Gastrocnemius medialis (tissue), 4 donors: ENCODE measurements at regions not wholly inside any gene's neighbourhood (a gene's known extent, or its start where the extent isn't known, plus 50 kb on each side); places are given as distances from the start of the nearest gene placed in this dataset.
"Not testable (repeated sequence)": the region's sequence is repeated elsewhere in the genome, so short reads cannot be mapped to it uniquely, and the experiment has no call there.

Experiments used
- ATAC-seq, 2 donors: fragments of 150-250 bp; one replicate each; pipeline ENCODE4 v1.9.1; 2016
- DNase-seq, 2 donors: peaks; one replicate each; pipeline ENCODE4 v3.0.0-alpha.2; 2019
- H3K27ac ChIP-seq, 4 donors: fragments of 200-600 bp; sonication (generic); 1 replicate in 1 of 4; 2 replicates in 3 of 4; pipeline ENCODE4 v1.5.1; 2016 to 2018; ENCODE audit warnings: mild to moderate bottlenecking in 2 of 4, moderate library complexity in 1 of 4
- H3K27me3 ChIP-seq, 3 donors: fragments of 200-600 bp; sonication (generic) in 2 of 3; 1 replicate in 1 of 3; 2 replicates in 2 of 3; pipeline versions ENCODE4 v1.5.1 to v1.6.0; 2016 to 2019; ENCODE audit warnings: mild to moderate bottlenecking in 1 of 3, moderate library complexity in 1 of 3
- H3K36me3 ChIP-seq, 2 donors: fragments of 200-600 bp; sonication (generic) in 1 of 2; one replicate each; pipeline ENCODE4 v1.5.1; 2017 to 2018
- H3K4me1 ChIP-seq, 2 donors: fragments of 200-600 bp; sonication (generic) in 1 of 2; one replicate each; pipeline ENCODE4 v1.5.1; 2016 to 2017; ENCODE audit warnings: mild to moderate bottlenecking in 2 of 2
- H3K4me3 ChIP-seq, 4 donors: fragments of 200-600 bp; sonication (generic) in 3 of 4; 1 replicate in 1 of 4; 2 replicates in 3 of 4; pipeline ENCODE4 v1.5.1; 2016 to 2019; ENCODE audit warnings: mild to moderate bottlenecking in 2 of 4
- H3K9me3 ChIP-seq, 3 donors: fragments of 200-600 bp; sonication (generic) in 2 of 3; 1 replicate in 1 of 3; 2 replicates in 2 of 3; pipeline ENCODE4 v1.5.1; 2016 to 2019
- CTCF ChIP-seq, 5 experiments: fragments of 450-650 bp in 3 of 5; fragments of 200-600 bp in 2 of 5; sonication (generic) in 2 of 5; IDR thresholded peaks in 4 of 5; conservative IDR thresholded peaks in 1 of 5; 1 replicate in 4 of 5; 2 replicates in 1 of 5; pipeline ENCODE4 v1.5.1; 2016 to 2019; ENCODE audit warnings: antibody characterized with exemption in 5 of 5, mild to moderate bottlenecking in 3 of 5, moderate library complexity in 3 of 5
- POLR2A ChIP-seq, 2 donors: fragments of 450-650 bp; IDR thresholded peaks; one replicate each; pipeline ENCODE4 v1.6.1; 2017; ENCODE audit warnings: antibody characterized with exemption in 2 of 2, mild to moderate bottlenecking in 2 of 2, moderate library complexity in 2 of 2
- in situ Hi-C, 4 donors: fragments of 200-750 bp; cut with MboI; loops; one replicate each; pipeline versions ENCODE4 v1.15.0 to v1.8.0; 2017; ENCODE audit warnings: low sequenced_read_pairs in 4 of 4
- intact Hi-C: fragments of 100-400 bp; cut with DNase I; formaldehyde crosslinking; loops from one replicate; pipeline ENCODE4 v1.15.1; 2023; ENCODE audit warnings: low total_unique reads

- DNase-seq (no peak), ATAC-seq (no peak)
- intact Hi-C loops, result no loop called here
- peaks cover 5 to 16% of the 10 kb centered on the region in 2 donors for H3K4me1 ChIP-seq
- H3K4me3 ChIP-seq, result no peak overlapping the region
- no peaks in the 10 kb centered on the region for H3K27me3 ChIP-seq
- no peak for TF ChIP-seq CTCF (IDR thresholded peaks at IDR 0.05 in 4 of 5, conservative IDR thresholded peaks at IDR 0.05 in 1 of 5)
- no peak for TF ChIP-seq POLR2A (IDR thresholded peaks at IDR 0.05)
- no peak overlapping the region for H3K27ac ChIP-seq
- no peaks in the 10 kb centered on the region for H3K9me3 ChIP-seq
- in situ Hi-C loops, result no loop called here
- no peaks in the 10 kb centered on the region for H3K36me3 ChIP-seq
Measured at GRCh38 chr7:142450695-142451094, 192.8 kb upstream of the PRSS58 start.

GRCh38 chr7:142450206-142450605, 192.3 kb upstream of the PRSS58 start:
- Histone ChIP-seq H3K4me1 (peaks cover 5 to 16% of the 10 kb centered on the region in 2 donors), H3K9me3 (no peaks in the 10 kb centered on the region), H3K4me3 (no peak overlapping the region), H3K27me3 (no peaks in the 10 kb centered on the region), H3K27ac (no peak overlapping the region), H3K36me3 (no peaks in the 10 kb centered on the region)
- TF ChIP-seq CTCF (IDR thresholded peaks at IDR 0.05 in 4 of 5, conservative IDR thresholded peaks at IDR 0.05 in 1 of 5) (no peak), POLR2A (IDR thresholded peaks at IDR 0.05) (no peak)
- intact Hi-C loops, result no loop called here
- in situ Hi-C loops, result no loop called here
- ATAC-seq, result no peak
- DNase-seq, result no peak

- H3K36me3 ChIP-seq, H3K9me3 ChIP-seq, intact Hi-C loops, DNase-seq, H3K4me3 ChIP-seq, H3K27me3 ChIP-seq, ATAC-seq, H3K27ac ChIP-seq, in situ Hi-C loops: not testable (repeated sequence)
- H3K4me1 ChIP-seq, result peaks cover 5 to 16% of the 10 kb centered on the region in 2 donors
Measured at GRCh38 chr7:142448857-142449256, 191.0 kb upstream of the PRSS58 start.

GRCh38 chr7:142447762-142448161, 189.9 kb upstream of the PRSS58 start:
- intact Hi-C loops, result no loop called here
- in situ Hi-C loops, result no loop called here
- H3K27ac ChIP-seq, result no peak overlapping the region
- H3K4me1 ChIP-seq, result peaks cover 5 to 16% of the 10 kb centered on the region in 2 donors
- DNase-seq (no peak), ATAC-seq (no peak)
- no peaks in the 10 kb centered on the region for H3K27me3 ChIP-seq
- no peak overlapping the region for H3K4me3 ChIP-seq
- TF ChIP-seq CTCF (IDR thresholded peaks at IDR 0.05 in 4 of 5, conservative IDR thresholded peaks at IDR 0.05 in 1 of 5) (no peak), POLR2A (IDR thresholded peaks at IDR 0.05) (no peak)
- no peaks in the 10 kb centered on the region for H3K36me3 ChIP-seq
- no peaks in the 10 kb centered on the region for H3K9me3 ChIP-seq

GRCh38 chr7:142445019-142445686, 187.3 kb upstream of the PRSS58 start:
- H3K27ac ChIP-seq, result no peak overlapping the region

More at GRCh38 chr7:142445019-142445686, 187.3 kb upstream of the PRSS58 start:
- Histone ChIP-seq H3K27me3 (no peaks in the 10 kb centered on the region), H3K36me3 (no peaks in the 10 kb centered on the region), H3K4me3 (no peak overlapping the region), H3K9me3 (no peaks in the 10 kb centered on the region), H3K4me1 (no peaks in the 10 kb centered on the region)
- ATAC-seq (no peak), DNase-seq (no peak)
- no peak for TF ChIP-seq CTCF (IDR thresholded peaks at IDR 0.05 in 4 of 5, conservative IDR thresholded peaks at IDR 0.05 in 1 of 5)
- no peak for TF ChIP-seq POLR2A (IDR thresholded peaks at IDR 0.05)
- in situ Hi-C loops (no loop called here), intact Hi-C loops (no loop called here)
